Head of caudate nucleus (tissue), 42 donors: ENCODE measurements at regions not wholly inside any gene's neighbourhood (a gene's known extent, or its start where the extent isn't known, plus 50 kb on each side); places are given as distances from the start of the nearest gene placed in this dataset.

Source experiments
- DNase-seq, 42 donors: peaks; one replicate each; pipeline versions ENCODE4 v3.0.0 to v3.0.0-alpha.2; 2020 to 2021; ENCODE audit warnings: mixed read lengths in 7 of 42
- intact Hi-C: fragments of 100-400 bp; cut with DNase I; formaldehyde crosslinking; loops from one replicate; pipeline ENCODE4 v1.15.0; 2022

DNA sequence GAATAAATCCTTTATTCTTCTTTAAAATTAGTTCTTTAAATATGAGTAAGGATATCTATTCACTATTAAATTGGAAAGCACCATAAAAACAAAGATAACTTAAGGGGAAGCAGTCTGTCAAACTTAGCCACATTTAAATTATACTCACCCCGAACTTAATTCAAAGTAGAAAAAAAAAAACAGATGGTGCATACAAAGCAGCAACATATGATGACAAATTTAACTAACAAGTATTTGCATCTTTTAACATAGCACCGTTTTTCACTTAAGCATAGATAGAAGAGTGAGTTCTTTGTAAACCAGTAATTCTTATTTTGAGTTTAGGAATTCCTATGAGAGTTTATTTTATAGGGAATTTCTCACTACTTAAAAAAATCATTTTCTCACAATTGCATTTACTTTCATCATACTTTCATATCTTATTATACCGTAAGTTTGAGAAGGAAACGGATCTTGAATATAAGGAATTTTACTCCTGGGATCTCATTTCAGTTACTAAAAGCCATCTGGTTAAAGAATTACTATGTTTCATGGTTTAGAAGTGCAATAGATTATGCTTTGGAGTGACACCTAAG, 828.2 kb upstream of the MAP3K7 start:
- intact Hi-C loops: no loop called here
- DNase-seq: no peak

DNA sequence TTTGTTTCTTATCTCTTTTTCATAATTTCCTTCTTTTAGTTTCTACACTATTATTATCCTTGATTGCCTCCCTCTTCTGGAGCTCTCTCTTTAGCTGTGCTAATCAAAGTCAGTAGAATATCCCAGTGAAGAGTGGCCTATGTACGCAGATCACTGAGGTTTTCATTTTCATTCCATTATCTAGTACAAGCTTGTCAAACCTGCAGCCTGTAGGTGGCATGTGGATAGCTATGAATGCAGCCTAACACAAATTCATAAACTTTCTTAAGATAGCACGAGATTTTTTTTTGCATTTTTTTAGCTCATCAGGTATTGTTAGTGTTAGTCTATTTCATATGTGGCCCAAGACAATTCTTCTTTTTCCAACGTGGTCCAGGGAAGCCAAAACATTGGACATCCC, 825.7 kb upstream of the MAP3K7 start:
- intact Hi-C loops: no loop called here
- DNase-seq: no peak

DNA sequence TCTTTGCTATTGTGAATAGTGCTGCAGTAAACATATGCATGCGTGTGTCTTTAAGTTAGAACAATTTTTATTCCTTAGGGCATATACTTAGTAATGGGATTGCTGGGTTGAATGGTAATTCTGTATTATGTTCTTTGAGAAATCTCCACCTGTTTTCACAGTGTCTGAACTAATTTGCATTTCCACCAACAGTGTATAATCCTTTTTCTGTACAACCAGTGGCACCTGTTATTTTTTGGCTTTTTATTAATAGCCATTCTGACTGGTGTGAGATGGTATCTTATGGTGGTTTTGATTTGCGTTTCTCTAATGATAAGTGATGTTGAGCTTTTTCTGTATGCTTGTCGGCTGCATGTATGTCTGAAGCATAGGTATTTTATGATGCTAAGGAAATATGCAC, 820.8 kb upstream of the MAP3K7 start:
- DNase-seq: no peak
- intact Hi-C loops: no loop called here

DNA sequence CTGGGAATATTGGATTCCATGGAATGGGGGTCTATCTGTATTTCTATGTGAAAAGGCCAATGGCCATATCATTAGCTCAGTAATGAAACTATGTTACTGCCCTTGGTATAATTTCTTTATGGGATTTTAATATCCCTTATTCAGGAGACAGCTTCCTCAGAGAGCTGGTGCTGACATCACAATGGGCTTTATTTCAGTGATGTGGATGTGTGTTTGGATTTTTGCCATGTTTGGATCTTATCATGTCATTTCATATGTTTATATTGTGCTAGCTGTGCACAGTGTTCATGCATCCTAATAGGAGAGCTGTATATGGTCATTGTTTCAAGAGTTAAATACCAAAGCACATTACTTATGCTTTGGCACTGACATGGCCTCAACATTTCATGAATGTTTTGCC, 806.1 kb upstream of the MAP3K7 start:
- intact Hi-C loops: no loop called here
- DNase-seq: no peak

DNA sequence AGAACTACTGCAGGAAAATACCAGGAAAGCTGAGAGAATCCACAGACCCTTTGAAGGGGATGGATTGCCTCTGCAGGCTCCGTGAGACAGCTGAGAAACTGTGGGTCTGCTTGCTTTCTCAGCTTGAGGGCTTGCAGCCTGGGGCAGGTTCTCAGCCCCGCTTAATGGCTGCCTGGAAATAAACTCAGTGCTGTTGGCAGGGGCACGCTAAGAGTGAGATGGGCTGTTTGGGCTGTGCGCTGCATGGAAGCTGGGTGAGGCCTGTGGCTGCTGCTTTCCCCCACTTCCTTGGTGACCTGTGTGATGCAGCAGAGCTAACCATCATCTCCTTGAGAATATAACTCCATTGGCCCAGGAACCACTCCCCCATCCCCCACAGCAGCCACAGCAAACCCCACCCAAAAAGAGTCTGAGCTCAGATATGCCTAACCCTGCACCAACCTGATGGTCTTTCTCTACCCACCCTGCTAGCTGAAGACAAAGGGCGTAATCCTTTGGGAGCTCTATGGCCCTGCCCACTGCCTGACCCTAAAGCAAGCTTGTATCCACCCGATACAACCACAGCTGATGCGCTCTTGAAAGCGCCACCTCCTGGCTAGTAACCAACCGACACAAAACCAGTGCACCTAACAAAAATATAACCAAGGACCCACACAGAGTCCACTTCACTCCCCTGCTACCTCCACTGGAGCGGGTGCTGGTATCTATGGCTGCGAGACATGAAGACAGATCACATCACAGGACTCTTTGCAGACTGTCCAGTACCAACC, 800.6 kb upstream of the MAP3K7 start:
- no peak for DNase-seq

DNA sequence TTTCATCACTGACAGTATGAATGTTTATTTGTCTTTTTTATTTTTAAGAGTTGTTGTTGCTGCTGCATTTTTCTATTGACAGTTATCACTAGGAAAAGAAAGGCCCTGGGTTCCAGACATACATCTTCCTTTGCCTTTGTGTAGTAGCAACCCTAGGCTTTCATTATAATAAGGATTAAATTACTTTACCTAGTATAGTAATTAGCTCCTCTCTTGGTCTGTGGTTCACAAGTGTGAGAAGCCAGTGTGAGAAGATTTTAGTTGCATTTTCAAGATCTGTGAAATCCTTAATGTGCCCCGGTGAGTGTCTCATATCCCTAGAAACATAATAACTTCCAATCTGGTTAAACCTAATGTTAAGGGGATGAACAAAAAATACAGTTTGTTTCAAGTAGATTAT, 799.3 kb upstream of the MAP3K7 start:
- intact Hi-C loops: no loop called here
- no peak for DNase-seq

More for the DNA sequence above, 800.6 kb upstream of the MAP3K7 start:
- intact Hi-C loops: no loop called here

DNA sequence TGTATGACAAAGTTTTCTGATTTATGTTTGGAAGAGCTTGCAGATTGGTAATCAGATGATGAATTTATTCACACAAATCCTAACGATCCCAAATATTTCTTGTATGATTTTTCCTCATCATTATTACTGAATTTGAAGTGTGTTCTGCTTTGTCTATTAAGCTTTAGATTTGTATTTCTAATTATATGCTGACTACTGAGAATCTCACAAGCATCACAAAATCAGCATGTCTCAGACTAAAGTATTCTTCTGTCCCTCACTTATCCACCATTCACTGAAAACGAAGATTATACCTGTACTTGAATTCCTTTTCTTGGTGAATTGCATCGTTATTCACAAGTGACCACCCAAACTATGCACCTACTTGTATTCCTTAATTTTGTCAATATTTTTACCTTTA, 796.3 kb upstream of the MAP3K7 start:
- intact Hi-C loops: no loop called here

DNA sequence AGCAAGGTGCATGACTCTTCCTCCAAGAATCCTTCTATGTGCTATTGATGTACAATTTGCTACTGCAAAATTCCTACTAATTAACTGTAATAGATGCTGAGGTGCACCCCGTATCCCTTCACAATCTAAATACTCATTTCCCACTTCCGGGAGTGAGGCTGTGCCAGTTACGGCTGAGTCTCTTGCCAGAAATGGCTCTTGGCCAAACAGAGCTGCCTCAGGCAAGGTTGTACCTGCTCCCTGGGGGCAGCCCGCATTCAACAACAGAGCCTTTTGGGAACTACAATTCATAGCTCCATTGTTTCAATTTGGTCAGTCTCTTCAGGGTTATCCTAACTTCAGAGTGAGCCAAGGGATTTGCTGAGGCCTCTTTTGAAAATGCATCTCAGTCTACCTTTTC, 789.8 kb upstream of the MAP3K7 start:
- intact Hi-C loops: no loop called here
- DNase-seq: no peak

More for the DNA sequence above, 796.3 kb upstream of the MAP3K7 start:
- no peak for DNase-seq

DNA sequence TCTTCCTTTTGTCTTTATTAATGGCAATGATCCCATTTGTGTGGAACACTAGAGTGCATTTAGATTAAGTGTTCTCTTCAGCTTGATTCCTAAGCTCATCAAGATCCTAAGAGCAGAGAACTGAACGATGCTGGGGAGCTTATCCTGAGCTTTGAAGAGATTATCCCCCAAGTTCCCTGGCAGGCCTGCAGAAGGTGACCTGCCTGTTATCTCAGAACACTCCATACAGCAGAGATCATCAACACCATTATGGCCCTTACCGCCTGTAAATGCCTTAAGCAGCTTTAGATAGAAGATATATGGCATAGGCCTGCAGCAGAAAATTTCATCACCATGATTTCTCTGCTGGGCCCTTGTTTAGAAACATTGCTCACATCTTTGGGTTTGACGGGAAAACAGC, 779.9 kb upstream of the MAP3K7 start:
- no peak for DNase-seq
- intact Hi-C loops: no loop called here

DNA sequence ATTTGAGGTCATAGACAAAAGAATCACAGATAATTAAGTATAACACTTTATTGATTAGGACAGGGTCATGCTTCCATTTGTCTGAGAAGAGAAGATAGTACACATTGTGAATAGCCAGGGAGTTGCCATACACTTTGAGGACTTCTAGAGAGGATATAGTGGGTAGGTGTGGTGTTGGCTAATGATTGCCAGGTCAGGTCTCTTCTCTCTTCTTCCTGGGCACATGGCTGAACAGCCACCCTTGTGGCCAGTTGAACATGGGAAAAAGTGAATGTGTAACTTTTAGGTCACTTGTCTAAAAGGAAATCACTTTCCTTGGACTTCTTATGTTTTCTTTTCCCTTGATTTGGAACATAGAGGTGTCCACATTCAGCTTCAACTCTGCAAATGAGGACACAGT, 772.1 kb upstream of the MAP3K7 start:
- intact Hi-C loops: no loop called here
- DNase-seq: no peak

DNA sequence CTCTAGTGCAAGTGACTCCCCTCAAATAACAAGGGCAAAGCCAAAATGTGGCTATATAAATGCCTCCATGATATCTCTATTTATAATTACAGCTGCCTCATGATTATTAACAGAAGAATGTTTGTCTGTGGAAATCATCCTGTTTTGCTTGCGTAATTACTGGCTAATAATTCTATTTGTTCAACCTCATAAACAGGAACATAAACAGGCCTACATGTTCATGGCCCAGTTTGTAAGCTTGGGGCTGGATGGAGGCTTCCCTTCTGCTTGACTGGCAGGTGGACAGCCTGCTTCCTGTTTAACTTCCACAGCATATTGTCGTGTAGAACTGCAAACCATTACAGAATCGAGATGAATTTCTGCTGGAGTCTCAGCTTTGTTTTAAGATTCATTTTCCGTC, 766.0 kb upstream of the MAP3K7 start:
- no peak for DNase-seq
- intact Hi-C loops: no loop called here

DNA sequence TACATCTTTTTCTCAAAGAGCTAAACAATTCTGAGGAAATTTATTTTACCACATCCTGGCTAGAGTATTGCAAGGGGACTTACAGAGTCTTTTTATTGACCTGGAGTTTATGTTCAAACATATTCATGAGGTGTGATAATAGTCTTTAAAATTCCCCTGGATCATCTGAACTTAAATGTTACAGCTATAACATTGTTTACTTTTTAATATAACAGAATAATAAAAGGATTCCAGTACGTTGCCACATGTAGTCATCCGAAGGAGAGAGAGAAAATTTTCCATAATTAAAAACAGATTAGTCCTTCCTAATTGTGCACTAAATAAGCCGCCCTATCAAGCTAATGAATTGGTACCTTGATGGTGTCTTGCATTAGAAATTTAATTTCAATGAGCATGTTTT, 765.4 kb upstream of the MAP3K7 start:
- no peak for DNase-seq
- intact Hi-C loops: no loop called here

DNA sequence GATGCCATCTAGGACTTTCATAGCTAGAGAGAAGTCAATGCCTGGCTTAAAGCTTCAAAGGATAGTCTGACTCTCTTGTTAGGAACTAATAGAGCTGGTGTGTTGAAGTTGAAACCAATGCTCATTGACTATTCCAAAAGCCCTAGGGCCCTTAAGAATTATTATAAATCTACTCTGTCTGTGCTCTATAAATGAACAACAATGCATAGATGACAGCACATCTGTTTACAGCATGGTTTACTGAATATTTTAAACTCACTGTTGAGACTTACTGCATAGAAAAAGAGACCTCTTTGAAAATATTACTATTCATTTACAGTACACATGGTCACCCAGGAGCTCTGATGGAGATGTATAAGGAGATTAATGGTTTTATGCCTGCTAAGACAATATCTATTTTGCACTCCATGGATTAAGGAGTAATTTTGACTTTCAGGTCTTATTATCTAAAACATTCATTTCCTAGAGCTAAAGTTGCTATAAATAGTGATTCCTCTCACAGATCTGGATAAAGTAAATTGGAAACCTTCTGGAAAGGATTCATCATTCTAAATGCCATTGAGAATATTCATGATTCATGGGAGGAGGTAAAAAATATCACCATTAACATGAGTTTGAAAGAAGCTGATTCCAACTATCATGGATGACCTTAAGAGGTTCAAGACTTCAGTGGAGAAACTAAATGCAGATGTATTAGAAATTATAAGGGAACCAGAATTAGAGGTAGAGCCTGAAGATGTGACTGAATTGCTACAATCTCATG, 763.5 kb upstream of the MAP3K7 start:
- DNase-seq: no peak
- intact Hi-C loops: no loop called here

DNA sequence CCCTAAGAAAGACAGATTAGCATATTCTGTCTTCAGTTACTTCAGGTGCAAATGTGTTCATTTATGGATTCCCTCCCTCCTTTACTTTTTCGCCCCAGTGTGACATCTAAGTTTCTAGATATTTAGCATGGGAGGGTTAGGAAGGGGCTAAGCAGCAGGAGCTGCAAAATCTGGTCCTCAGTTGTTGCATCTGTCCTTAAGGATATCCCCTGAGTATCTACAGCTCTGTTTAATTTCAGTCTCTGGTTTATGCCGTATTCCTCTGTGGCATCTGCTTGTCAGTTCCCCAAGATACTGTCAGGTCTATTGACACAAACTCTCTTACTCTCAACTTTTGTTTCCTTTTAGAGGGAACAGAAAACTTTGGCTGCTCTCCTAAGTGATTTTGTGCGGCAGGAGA, 754.6 kb upstream of the MAP3K7 start:
- intact Hi-C loops: no loop called here
- no peak for DNase-seq

DNA sequence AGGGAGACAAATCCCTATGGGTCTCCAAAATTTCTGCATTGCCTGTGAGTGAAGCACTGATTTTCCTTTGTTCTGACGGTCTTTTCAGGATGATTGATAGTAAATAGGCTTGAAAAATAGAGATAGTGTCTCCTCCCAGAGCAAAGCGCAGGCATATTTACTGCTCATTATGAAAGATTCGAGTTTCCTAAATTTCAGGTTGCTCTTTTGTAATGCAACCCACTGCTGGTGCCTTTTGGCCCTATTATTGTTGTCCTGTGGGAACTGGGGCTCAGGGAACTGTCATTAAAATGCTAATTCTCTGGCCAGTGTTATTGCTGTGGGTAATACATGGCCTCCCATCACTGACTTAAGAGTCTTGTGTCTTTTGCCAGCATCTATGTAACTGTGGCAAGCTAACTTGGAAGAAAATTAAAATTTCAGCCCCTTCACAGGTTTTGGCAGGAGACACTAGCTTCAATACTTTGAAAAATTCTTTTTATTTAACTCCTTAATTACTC, 754.1 kb upstream of the MAP3K7 start:
- intact Hi-C loops: no loop called here
- DNase-seq: no peak

DNA sequence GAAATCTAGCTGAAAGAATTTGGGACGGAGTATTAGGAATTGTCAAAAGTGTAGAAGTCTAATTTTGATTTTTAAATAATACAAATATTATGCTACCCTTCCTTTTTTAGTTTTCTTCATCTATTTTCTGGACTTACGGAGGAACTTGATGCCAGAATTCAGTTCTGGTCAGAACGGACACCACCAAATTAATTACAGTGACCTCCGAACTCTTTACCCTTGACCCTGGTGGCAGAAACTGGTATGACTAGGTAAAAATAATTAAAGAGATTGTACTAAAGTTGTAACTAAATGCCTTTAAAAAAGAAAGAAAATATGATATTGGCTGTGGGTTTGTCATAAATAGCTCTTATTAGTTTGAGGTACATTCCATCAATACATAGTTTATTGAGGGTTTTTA, 751.1 kb upstream of the MAP3K7 start:
- DNase-seq: no peak
- intact Hi-C loops: no loop called here

DNA sequence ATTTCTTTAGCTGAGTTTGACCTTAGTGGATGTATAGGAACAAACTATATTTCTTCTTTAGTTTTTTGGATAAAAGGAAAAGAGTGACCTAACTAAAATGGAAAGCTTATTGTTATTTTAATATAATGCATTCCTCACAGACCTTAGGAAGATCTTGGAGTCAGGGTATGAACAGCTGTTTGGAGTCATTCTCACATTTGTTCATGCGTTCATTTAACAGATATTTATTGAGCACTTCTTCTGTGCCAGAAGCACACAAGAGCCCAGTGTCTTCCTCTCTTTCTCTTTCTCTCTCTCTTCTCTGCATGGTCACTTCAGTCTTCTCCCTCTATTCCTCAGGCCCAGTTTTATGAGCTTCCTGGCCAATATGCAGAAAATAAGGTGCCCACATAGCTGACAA, 744.0 kb upstream of the MAP3K7 start:
- intact Hi-C loops: no loop called here
- no peak for DNase-seq

DNA sequence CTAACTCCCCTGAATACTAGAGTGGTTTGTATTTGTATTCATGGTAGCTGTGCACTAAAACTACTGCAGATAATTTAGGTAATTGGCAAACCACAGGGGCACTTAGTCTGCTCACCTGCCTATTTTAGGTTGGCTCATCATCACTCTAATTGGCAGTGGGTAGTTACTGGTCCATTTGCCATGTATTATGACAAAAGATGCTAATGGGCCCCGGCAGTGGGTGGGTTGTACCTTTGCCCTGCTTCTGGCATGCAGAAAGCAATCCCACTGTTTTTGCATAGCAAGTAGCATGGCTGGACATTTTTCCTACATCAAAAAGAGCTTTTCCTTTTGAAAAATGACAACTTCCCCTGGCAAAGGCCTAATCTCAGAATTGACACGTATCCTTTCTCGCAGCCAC, 741.4 kb upstream of the MAP3K7 start:
- DNase-seq: no peak
- intact Hi-C loops: no loop called here

DNA sequence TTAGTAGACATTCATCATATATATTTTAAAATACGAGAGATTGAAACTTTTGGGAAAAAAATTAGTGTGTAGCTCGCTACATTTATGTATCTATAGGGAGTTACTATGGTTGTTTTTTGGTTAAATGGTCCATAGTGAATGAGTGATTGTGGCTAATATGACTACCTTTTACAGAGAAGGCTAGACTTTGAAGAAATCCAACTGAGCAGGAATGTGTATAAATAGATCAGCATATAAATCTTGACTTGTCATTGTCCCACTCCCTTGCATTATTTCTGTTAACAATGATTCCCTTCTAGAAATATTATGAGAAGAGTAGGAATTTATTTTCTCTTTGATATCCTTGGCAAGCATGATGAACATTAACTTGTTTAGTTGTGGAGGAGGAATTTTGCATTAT, 737.8 kb upstream of the MAP3K7 start:
- intact Hi-C loops: no loop called here

DNA sequence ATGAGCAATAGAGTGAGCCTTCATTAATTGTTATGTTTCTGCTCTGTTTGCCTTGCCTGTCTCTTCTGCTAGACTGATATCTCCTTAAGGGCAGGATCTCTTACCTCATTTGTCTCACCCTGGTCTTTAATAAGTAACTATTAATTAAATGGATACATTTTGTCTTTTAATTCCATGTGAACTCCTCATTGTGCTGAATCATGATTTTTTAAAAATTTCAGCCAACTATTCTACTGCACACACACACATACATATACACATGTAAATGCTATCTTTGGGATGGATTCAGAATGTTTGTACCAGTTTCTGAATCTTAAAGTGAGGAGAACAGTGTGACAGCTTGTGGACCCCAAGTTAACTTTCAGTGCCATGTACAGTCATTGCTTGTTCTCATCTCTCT, 731.1 kb upstream of the MAP3K7 start:
- intact Hi-C loops: no loop called here
- DNase-seq: no peak

More for the DNA sequence above, 737.8 kb upstream of the MAP3K7 start:
- DNase-seq: no peak
